HepG2 (cell line): ENCODE measurements at regions not wholly inside any gene's neighbourhood (a gene's known extent, or its start where the extent isn't known, plus 50 kb on each side); places are given as distances from the start of the nearest gene placed in this dataset.
A peak's percentile ranks its signal among the peaks of the same experiment; 100 is the strongest.

Source experiments
- CENPX ChIP-seq: sonication (generic); formaldehyde crosslinking; IDR thresholded peaks from 2 replicates; pipeline ENCODE4 v1.9.0; 2021; ENCODE audit warnings: mild to moderate bottlenecking, missing genetic modification reagents, moderate library complexity
- GZF1 ChIP-seq: sonication (generic); formaldehyde crosslinking; IDR thresholded peaks from 2 replicates; pipeline ENCODE4 v1.5.1; 2020; ENCODE audit warnings: mild to moderate bottlenecking, missing genetic modification reagents
- HMG20A ChIP-seq: IDR thresholded peaks from 2 replicates; pipeline ENCODE4 v1.6.1; 2016; ENCODE audit warnings: borderline replicate concordance
- HNRNPK ChIP-seq: fragments of 200-400 bp; formaldehyde crosslinking; IDR thresholded peaks from 2 replicates; pipeline ENCODE4 v1.6.1; 2018; ENCODE audit warnings: low read length, low read depth, moderate library complexity, mild to moderate bottlenecking; ENCODE audit not compliant: poor library complexity, severe bottlenecking
- HOXA3 ChIP-seq: sonication (generic); formaldehyde crosslinking; IDR thresholded peaks from 2 replicates; pipeline ENCODE4 v1.5.0; 2020; ENCODE audit warnings: missing genetic modification reagents
- POGZ ChIP-seq: sonication (generic); formaldehyde crosslinking; IDR thresholded peaks from 2 replicates; pipeline ENCODE4 v1.4.0; 2020; ENCODE audit warnings: mild to moderate bottlenecking, missing genetic modification reagents
- RARA ChIP-seq: IDR thresholded peaks from 2 replicates; pipeline ENCODE4 v1.6.1; 2016; ENCODE audit warnings: missing genetic modification reagents, missing compliant biosample characterization
- SMC3 ChIP-seq: IDR thresholded peaks from 2 replicates; pipeline ENCODE4 v1.6.1; 2011; ENCODE audit warnings: low read length, improper control_type of control experiment
- SOX5 ChIP-seq: IDR thresholded peaks from 2 replicates; pipeline ENCODE4 v1.6.1; 2016; ENCODE audit warnings: borderline replicate concordance
- SRY ChIP-seq: sonication (generic); formaldehyde crosslinking; IDR thresholded peaks from 2 replicates; pipeline ENCODE4 v1.8.0; 2022; ENCODE audit warnings: mild to moderate bottlenecking, missing genetic modification reagents
- TEAD3 ChIP-seq: optimal IDR thresholded peaks from 2 replicates; pipeline ENCODE3; 2016; ENCODE audit warnings: borderline replicate concordance
- ZBTB21 ChIP-seq: sonication (generic); formaldehyde crosslinking; IDR thresholded peaks from 2 replicates; pipeline ENCODE4 v1.4.0; 2020; ENCODE audit warnings: missing genetic modification reagents
- ZIK1 ChIP-seq: sonication (generic); formaldehyde crosslinking; IDR thresholded peaks from 2 replicates; pipeline ENCODE4 v1.5.0; 2020; ENCODE audit warnings: mild to moderate bottlenecking, low read depth, missing genetic modification reagents, borderline replicate concordance
- ZNF101 ChIP-seq: sonication (generic); formaldehyde crosslinking; IDR thresholded peaks from 2 replicates; pipeline ENCODE4 v1.4.0; 2020; ENCODE audit warnings: mild to moderate bottlenecking, low read depth, missing genetic modification reagents, borderline replicate concordance
- ZZZ3 ChIP-seq: sonication (generic); formaldehyde crosslinking; IDR thresholded peaks from 2 replicates; pipeline ENCODE4 v1.4.0; 2020; ENCODE audit warnings: missing genetic modification reagents, mild to moderate bottlenecking, borderline replicate concordance
- TF ChIP-seq, protein P1 (sequence below): IDR thresholded peaks from 2 replicates; pipeline ENCODE4 v1.4.0; 2020; ENCODE audit warnings: mild to moderate bottlenecking, missing genetic modification reagents
- TF ChIP-seq, protein P2 (sequence below): sonication (generic); formaldehyde crosslinking; IDR thresholded peaks from 2 replicates; pipeline ENCODE4 v1.4.0; 2020; ENCODE audit warnings: missing genetic modification reagents, borderline replicate concordance
- TF ChIP-seq, protein P3 (sequence below): sonication (generic); formaldehyde crosslinking; IDR thresholded peaks from 2 replicates; pipeline ENCODE4 v1.5.0; 2020; ENCODE audit warnings: missing genetic modification reagents
- TF ChIP-seq, protein P4 (sequence below): sonication (generic); formaldehyde crosslinking; IDR thresholded peaks from 2 replicates; pipeline ENCODE4 v1.8.0; 2023; ENCODE audit warnings: mild to moderate bottlenecking, missing genetic modification reagents
- TF ChIP-seq, protein P5 (sequence below), 2 experiments: sonication (generic) in 1 of 2; formaldehyde crosslinking in 1 of 2; IDR thresholded peaks; 2 replicates each; pipeline versions ENCODE4 v1.4.0 to v1.6.1; 2016 to 2020; ENCODE audit warnings: borderline replicate concordance in 1 of 2, low read depth in 1 of 2, mild to moderate bottlenecking in 1 of 2, missing genetic modification reagents in 1 of 2

DNA sequence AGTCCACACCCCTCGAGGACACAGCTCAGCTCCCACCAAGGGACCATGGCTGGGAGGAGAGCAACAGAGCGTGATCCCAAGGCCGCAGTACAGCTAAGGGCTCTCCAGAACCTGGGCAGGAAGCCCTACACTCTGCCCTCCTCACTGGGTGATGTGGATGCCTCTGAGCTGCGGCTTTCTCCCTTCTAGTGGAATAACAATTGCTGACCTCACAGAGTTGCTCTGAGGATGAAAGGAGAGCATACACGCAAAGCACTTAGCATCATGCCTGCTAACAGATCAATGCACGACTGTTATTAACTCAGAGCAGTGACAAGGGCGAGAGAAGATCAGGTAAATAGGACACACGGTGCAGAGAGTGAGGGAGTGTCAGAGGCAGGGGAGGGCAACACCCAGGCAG is 74.2 kb downstream of the ZFP36L2 start (continued):
- TF ChIP-seq, protein P1, sequence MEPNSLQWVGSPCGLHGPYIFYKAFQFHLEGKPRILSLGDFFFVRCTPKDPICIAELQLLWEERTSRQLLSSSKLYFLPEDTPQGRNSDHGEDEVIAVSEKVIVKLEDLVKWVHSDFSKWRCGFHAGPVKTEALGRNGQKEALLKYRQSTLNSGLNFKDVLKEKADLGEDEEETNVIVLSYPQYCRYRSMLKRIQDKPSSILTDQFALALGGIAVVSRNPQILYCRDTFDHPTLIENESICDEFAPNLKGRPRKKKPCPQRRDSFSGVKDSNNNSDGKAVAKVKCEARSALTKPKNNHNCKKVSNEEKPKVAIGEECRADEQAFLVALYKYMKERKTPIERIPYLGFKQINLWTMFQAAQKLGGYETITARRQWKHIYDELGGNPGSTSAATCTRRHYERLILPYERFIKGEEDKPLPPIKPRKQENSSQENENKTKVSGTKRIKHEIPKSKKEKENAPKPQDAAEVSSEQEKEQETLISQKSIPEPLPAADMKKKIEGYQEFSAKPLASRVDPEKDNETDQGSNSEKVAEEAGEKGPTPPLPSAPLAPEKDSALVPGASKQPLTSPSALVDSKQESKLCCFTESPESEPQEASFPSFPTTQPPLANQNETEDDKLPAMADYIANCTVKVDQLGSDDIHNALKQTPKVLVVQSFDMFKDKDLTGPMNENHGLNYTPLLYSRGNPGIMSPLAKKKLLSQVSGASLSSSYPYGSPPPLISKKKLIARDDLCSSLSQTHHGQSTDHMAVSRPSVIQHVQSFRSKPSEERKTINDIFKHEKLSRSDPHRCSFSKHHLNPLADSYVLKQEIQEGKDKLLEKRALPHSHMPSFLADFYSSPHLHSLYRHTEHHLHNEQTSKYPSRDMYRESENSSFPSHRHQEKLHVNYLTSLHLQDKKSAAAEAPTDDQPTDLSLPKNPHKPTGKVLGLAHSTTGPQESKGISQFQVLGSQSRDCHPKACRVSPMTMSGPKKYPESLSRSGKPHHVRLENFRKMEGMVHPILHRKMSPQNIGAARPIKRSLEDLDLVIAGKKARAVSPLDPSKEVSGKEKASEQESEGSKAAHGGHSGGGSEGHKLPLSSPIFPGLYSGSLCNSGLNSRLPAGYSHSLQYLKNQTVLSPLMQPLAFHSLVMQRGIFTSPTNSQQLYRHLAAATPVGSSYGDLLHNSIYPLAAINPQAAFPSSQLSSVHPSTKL (CRISPR knock-in tag), result peak; percentile 64
- TF ChIP-seq ZBTB21 (peak; percentile 88), ZNF101 (CRISPR knock-in tag) (no peak), TEAD3 (peak; percentile 36), SRY (CRISPR knock-in tag) (no peak), GZF1 (CRISPR knock-in tag) (no peak), HNRNPK (no peak), ZZZ3 (no peak), HMG20A (CRISPR knock-in tag) (peak; percentile 29; the same call in 1 of the 2 replicates), POGZ (CRISPR knock-in tag) (no peak), CENPX (CRISPR knock-in tag) (no peak), SMC3 (no peak; the same call in 1 of the 2 replicates), HOXA3 (CRISPR knock-in tag) (peak; percentile 63; the same call in 1 of the 2 replicates), ZIK1 (CRISPR knock-in tag) (no peak), RARA (CRISPR knock-in tag) (peak; percentile 62; the same call in 1 of the 2 replicates), SOX5 (CRISPR knock-in tag) (peak; percentile 74)
- TF ChIP-seq, protein P2, sequence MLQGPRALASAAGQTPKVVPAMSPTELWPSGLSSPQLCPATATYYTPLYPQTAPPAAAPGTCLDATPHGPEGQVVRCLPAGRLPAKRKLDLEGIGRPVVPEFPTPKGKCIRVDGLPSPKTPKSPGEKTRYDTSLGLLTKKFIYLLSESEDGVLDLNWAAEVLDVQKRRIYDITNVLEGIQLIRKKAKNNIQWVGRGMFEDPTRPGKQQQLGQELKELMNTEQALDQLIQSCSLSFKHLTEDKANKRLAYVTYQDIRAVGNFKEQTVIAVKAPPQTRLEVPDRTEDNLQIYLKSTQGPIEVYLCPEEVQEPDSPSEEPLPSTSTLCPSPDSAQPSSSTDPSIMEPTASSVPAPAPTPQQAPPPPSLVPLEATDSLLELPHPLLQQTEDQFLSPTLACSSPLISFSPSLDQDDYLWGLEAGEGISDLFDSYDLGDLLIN (CRISPR knock-in tag), result no peak
- TF ChIP-seq, protein P3, sequence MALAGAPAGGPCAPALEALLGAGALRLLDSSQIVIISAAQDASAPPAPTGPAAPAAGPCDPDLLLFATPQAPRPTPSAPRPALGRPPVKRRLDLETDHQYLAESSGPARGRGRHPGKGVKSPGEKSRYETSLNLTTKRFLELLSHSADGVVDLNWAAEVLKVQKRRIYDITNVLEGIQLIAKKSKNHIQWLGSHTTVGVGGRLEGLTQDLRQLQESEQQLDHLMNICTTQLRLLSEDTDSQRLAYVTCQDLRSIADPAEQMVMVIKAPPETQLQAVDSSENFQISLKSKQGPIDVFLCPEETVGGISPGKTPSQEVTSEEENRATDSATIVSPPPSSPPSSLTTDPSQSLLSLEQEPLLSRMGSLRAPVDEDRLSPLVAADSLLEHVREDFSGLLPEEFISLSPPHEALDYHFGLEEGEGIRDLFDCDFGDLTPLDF (CRISPR knock-in tag), result no peak
- TF ChIP-seq, protein P4, sequence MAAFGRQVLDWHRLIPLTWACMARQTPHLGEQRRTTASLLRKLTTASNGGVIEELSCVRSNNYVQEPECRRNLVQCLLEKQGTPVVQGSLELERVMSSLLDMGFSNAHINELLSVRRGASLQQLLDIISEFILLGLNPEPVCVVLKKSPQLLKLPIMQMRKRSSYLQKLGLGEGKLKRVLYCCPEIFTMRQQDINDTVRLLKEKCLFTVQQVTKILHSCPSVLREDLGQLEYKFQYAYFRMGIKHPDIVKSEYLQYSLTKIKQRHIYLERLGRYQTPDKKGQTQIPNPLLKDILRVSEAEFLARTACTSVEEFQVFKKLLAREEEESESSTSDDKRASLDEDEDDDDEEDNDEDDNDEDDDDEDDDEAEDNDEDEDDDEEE (CRISPR knock-in tag), result no peak
- TF ChIP-seq, protein P5, sequence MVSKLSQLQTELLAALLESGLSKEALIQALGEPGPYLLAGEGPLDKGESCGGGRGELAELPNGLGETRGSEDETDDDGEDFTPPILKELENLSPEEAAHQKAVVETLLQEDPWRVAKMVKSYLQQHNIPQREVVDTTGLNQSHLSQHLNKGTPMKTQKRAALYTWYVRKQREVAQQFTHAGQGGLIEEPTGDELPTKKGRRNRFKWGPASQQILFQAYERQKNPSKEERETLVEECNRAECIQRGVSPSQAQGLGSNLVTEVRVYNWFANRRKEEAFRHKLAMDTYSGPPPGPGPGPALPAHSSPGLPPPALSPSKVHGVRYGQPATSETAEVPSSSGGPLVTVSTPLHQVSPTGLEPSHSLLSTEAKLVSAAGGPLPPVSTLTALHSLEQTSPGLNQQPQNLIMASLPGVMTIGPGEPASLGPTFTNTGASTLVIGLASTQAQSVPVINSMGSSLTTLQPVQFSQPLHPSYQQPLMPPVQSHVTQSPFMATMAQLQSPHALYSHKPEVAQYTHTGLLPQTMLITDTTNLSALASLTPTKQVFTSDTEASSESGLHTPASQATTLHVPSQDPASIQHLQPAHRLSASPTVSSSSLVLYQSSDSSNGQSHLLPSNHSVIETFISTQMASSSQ (IDR thresholded peaks at IDR 0.05; ENCODE audit: low read depth), result no peak
- TF ChIP-seq, protein P5 (CRISPR knock-in tag; IDR thresholded peaks at IDR 0.05; ENCODE audit: borderline replicate concordance), result no peak
